ENCODE measurements at regions not wholly inside any gene's neighbourhood (a gene's known extent, or its start where the extent isn't known, plus 50 kb on each side); places are given as distances from the start of the nearest gene placed in this dataset.

GRCh38 chr3:80559701-80560100, 791.9 kb upstream of the ROBO1 start:
- intact Hi-C loops (cut with DNase I), result no loop called here
- H3K4me3 ChIP-seq, result no peak overlapping the region
- 92% methylated on average over 4 of the region's 4 CpGs for WGBS
- H3K9me3 ChIP-seq, result no peaks in the 10 kb centered on the region
- no peak for DNase-seq (ENCODE audit: extremely low spot score)
- no peaks in the 10 kb centered on the region for H3K4me1 ChIP-seq
- no peak overlapping the region for H3K27ac ChIP-seq (replicated peaks in 1 of 4)
- no peaks in the 10 kb centered on the region for H3K36me3 ChIP-seq
- peaks cover 0 to 2% (median 0%) of the 10 kb centered on the region in 4 donors for H3K27me3 ChIP-seq
- no peak for TF ChIP-seq EP300 (IDR thresholded peaks at IDR 0.05)
- no peak for TF ChIP-seq CTCF (IDR thresholded peaks at IDR 0.05)
- TF ChIP-seq POLR2AphosphoS5 (IDR thresholded peaks at IDR 0.05), result no peak
- no peak for TF ChIP-seq POLR2A (IDR thresholded peaks at IDR 0.05; ENCODE audit: low read depth)

GRCh38 chr3:80556763-80557162, 789.0 kb upstream of the ROBO1 start:
- Histone ChIP-seq H3K4me1 (no peaks in the 10 kb centered on the region), H3K27ac (replicated peaks in 1 of 4) (no peak overlapping the region), H3K4me3 (no peak overlapping the region), H3K36me3 (no peaks in the 10 kb centered on the region), H3K9me3 (no peaks in the 10 kb centered on the region), H3K27me3 (peaks cover 0 to 2% (median 0%) of the 10 kb centered on the region in 4 donors)
- DNase-seq (ENCODE audit: extremely low spot score), result no peak
- no peak for TF ChIP-seq CTCF (IDR thresholded peaks at IDR 0.05)
- no peak for TF ChIP-seq EP300 (IDR thresholded peaks at IDR 0.05)
- TF ChIP-seq POLR2AphosphoS5 (IDR thresholded peaks at IDR 0.05), result no peak
- TF ChIP-seq POLR2A (IDR thresholded peaks at IDR 0.05; ENCODE audit: low read depth), result no peak
- intact Hi-C loops (cut with DNase I), result no loop called here
- 96% methylated on average over 1 of the region's 1 CpG for WGBS

GRCh38 chr3:80554304-80554703, 786.5 kb upstream of the ROBO1 start:
- Histone ChIP-seq H3K27ac (replicated peaks in 1 of 4) (no peak overlapping the region), H3K36me3 (no peaks in the 10 kb centered on the region), H3K4me1 (no peaks in the 10 kb centered on the region), H3K4me3 (no peak overlapping the region), H3K27me3 (no peaks in the 10 kb centered on the region), H3K9me3 (no peaks in the 10 kb centered on the region)
- TF ChIP-seq POLR2AphosphoS5 (IDR thresholded peaks at IDR 0.05) (no peak), CTCF (IDR thresholded peaks at IDR 0.05) (no peak)
- DNase-seq (ENCODE audit: extremely low spot score), result no peak
- 79% methylated on average over 3 of the region's 3 CpGs for WGBS
- intact Hi-C loops (cut with DNase I), result no loop called here

- TF ChIP-seq POLR2AphosphoS5 (IDR thresholded peaks at IDR 0.05), result no peak
- TF ChIP-seq EP300 (IDR thresholded peaks at IDR 0.05), result no peak
- no peak for TF ChIP-seq POLR2A (IDR thresholded peaks at IDR 0.05; ENCODE audit: low read depth)
- no peak for TF ChIP-seq CTCF (IDR thresholded peaks at IDR 0.05)
- Histone ChIP-seq H3K27me3 (no peaks in the 10 kb centered on the region), H3K9me3 (no peaks in the 10 kb centered on the region), H3K4me1 (no peaks in the 10 kb centered on the region), H3K27ac (replicated peaks in 1 of 4) (no peak overlapping the region), H3K4me3 (no peak overlapping the region), H3K36me3 (no peaks in the 10 kb centered on the region)
- intact Hi-C loops (cut with DNase I), result no loop called here
- WGBS, result 78% methylated on average over 4 of the region's 4 CpGs
- no peak for DNase-seq (ENCODE audit: extremely low spot score)
These were observed 785.4 kb upstream of the ROBO1 start for GRCh38 chr3:80553211-80553610.

GRCh38 chr3:80550174-80550573, 782.4 kb upstream of the ROBO1 start:
- H3K27me3 ChIP-seq, result no peaks in the 10 kb centered on the region
- H3K4me3 ChIP-seq, result no peak overlapping the region
- no peak overlapping the region for H3K27ac ChIP-seq (replicated peaks in 1 of 4)
- H3K36me3 ChIP-seq, result no peaks in the 10 kb centered on the region
- TF ChIP-seq POLR2AphosphoS5 (IDR thresholded peaks at IDR 0.05), result no peak
- 46% methylated on average over 5 of the region's 5 CpGs for WGBS
- DNase-seq (ENCODE audit: extremely low spot score), result no peak
- no peaks in the 10 kb centered on the region for H3K9me3 ChIP-seq
- intact Hi-C loops (cut with DNase I), result no loop called here
- no peaks in the 10 kb centered on the region for H3K4me1 ChIP-seq

Measured in esophagus muscularis mucosa (tissue), 4 donors.